ENCODE measurements at regions not wholly inside any gene's neighbourhood (a gene's known extent, or its start where the extent isn't known, plus 50 kb on each side); places are given as distances from the start of the nearest gene placed in this dataset.

DNA sequence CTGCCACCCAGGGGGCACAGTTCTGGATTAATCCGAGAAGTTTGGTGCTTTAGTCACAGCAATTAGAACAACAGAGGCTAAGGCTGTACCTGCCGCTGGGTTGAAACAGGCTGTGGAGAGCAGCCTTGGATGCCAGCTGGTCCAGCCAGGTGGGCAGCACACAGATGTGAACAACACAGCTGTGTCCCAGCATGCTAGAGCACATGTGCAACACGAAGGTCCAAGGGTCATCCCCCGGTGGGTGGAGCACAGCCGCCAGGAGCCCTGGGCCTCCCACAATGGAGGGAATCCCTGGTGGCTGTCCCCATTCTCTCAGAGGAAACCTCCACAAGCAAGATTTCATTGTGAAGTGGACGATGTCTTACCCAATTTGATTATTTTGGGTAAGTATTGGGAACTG is 99.2 kb upstream of the SYNDIG1 start:
- Mint-ChIP-seq H3K27me3 (no peaks in the 10 kb centered on the region), H3K27ac (no peak overlapping the region), H3K36me3 (ENCODE audit: low read depth) (no peaks in the 10 kb centered on the region), H3K9me3 (no peaks in the 10 kb centered on the region), H3K4me3 (no peak overlapping the region), H3K4me1 (no peaks in the 10 kb centered on the region)
- CTCF ChIA-PET = no interaction called here
- DNase-seq (no peak), ATAC-seq (ENCODE audit: low read depth) (no peak)
- TF ChIP-seq, protein P1, sequence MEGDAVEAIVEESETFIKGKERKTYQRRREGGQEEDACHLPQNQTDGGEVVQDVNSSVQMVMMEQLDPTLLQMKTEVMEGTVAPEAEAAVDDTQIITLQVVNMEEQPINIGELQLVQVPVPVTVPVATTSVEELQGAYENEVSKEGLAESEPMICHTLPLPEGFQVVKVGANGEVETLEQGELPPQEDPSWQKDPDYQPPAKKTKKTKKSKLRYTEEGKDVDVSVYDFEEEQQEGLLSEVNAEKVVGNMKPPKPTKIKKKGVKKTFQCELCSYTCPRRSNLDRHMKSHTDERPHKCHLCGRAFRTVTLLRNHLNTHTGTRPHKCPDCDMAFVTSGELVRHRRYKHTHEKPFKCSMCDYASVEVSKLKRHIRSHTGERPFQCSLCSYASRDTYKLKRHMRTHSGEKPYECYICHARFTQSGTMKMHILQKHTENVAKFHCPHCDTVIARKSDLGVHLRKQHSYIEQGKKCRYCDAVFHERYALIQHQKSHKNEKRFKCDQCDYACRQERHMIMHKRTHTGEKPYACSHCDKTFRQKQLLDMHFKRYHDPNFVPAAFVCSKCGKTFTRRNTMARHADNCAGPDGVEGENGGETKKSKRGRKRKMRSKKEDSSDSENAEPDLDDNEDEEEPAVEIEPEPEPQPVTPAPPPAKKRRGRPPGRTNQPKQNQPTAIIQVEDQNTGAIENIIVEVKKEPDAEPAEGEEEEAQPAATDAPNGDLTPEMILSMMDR (IDR thresholded peaks at IDR 0.05) = no peak
- intact Hi-C loops (cut with micrococcal nuclease) = no loop called here
- POLR2A ChIA-PET = no interaction called here

DNA sequence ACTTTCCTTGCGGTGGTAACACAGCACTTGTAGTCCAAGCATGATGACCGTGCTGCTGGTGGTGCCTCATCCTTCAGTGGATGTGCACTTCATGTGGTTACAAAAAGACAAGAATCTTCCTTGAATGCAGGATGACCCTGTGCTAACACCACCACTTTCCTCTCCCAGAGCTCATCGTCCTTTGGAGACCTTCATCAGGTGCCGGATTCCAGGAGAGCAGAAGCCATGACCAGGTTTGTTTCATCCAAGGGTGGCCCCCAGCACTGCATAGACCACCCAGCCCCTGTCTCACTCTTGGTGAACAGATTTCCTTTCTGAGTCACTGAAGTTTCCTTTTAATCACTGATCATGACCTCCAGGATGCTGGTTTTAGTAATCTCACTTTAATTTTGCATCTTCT is 101.2 kb upstream of the SYNDIG1 start:
- intact Hi-C loops (cut with micrococcal nuclease) = no loop called here
- POLR2A ChIA-PET = no interaction called here

DNA sequence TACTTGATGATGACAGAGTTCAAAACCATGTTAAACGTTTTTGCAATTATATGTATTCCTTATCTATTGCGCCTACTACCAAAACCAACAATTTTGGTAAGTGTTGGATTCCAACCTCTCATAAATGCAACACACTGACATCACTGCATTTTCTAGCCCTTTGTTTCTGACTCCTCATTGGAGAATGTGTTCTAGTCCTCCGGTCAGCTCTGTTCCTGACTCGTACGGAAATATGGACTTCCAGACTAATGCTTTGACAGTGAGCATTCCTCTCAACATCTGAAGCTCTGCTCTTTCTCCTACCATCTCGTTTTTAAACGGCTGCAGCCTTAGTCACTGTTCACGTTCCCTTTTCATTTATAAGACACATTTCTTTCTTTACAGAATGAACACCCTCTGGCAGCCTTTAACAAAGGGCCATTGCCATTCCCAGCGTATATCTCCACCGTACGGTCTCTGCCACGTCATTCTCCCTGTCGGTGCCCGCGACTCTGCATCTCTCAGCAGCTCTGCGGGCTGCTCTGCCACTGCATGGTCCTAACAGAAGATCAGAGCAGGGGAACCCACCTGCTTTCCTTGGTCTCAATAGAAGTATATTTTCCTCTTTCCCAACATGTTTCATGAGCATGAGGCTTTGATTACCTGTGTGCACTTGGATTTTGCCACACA is 103.0 kb upstream of the SYNDIG1 start:
- CTCF ChIA-PET = no interaction called here
- no peak for ATAC-seq (ENCODE audit: low read depth)
- H3K4me1 Mint-ChIP-seq = no peaks in the 10 kb centered on the region
- H3K27ac Mint-ChIP-seq = no peak overlapping the region
- no peaks in the 10 kb centered on the region for H3K27me3 Mint-ChIP-seq
- TF ChIP-seq, protein P1 (IDR thresholded peaks at IDR 0.05) = no peak
- no peaks in the 10 kb centered on the region for H3K36me3 Mint-ChIP-seq (ENCODE audit: low read depth)
- peaks cover 7% of the 10 kb centered on the region for H3K9me3 Mint-ChIP-seq
- H3K4me3 Mint-ChIP-seq = no peak overlapping the region
- POLR2A ChIA-PET = no interaction called here
- no peak for DNase-seq
- intact Hi-C loops (cut with micrococcal nuclease) = no loop called here

More for the DNA sequence above, 101.2 kb upstream of the SYNDIG1 start:
- Mint-ChIP-seq H3K9me3 (no peaks in the 10 kb centered on the region), H3K4me1 (no peaks in the 10 kb centered on the region), H3K36me3 (ENCODE audit: low read depth) (no peaks in the 10 kb centered on the region), H3K27me3 (no peaks in the 10 kb centered on the region), H3K27ac (no peak overlapping the region), H3K4me3 (no peak overlapping the region)
- CTCF ChIA-PET = no interaction called here
- TF ChIP-seq, protein P1 (IDR thresholded peaks at IDR 0.05) = no peak
- ATAC-seq (ENCODE audit: low read depth) = no peak
- no peak for DNase-seq

DNA sequence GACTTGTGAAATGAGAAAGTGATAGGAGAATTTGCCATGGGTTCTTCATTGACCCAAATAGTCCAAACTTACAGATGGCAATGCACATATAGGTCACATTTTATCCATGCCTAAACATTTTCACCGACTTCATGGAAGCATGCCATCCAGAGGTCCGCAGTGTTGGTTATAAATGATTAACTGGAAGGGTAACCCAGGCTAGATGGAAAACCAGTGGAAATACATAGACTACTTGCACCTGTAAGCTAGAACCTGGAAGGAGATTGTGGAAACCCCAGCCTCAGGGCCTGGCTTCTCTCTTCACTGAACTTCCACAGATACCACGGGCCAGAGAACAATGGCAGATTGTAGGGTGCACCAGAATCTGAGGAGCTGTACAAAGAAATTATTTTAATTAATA is 103.8 kb upstream of the SYNDIG1 start:
- DNase-seq (no peak), ATAC-seq (ENCODE audit: low read depth) (no peak)
- ChIA-PET CTCF (no interaction called here), POLR2A (no interaction called here)
- intact Hi-C loops (cut with micrococcal nuclease) = no loop called here
- Mint-ChIP-seq H3K9me3 (peaks cover 7% of the 10 kb centered on the region), H3K4me1 (no peaks in the 10 kb centered on the region), H3K27me3 (no peaks in the 10 kb centered on the region), H3K4me3 (no peak overlapping the region), H3K27ac (no peak overlapping the region), H3K36me3 (ENCODE audit: low read depth) (no peaks in the 10 kb centered on the region)
- TF ChIP-seq, protein P1 (IDR thresholded peaks at IDR 0.05) = no peak

DNA sequence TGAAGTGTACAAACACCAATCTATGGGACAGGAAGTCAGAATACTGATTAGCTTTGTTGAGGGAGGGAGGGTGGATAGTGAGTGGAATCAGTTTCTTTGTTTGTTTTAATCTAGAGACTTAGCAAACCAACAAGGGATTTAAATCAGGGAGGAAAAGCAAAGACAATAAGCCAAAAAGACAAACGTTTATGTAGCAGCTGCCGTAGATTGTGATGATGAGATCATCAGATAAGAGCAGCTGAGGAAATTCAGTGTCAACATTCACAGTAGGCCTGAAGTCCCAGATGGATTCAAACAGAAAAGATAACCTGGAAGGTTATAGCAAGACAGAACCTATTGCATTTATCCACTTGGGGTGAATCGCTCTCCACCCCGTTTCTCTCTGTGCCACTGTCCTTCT is 104.9 kb upstream of the SYNDIG1 start:
- DNase-seq (no peak), ATAC-seq (ENCODE audit: low read depth) (no peak)
- Mint-ChIP-seq H3K36me3 (ENCODE audit: low read depth) (no peaks in the 10 kb centered on the region), H3K4me3 (no peak overlapping the region), H3K9me3 (peaks cover 7% of the 10 kb centered on the region), H3K27me3 (no peaks in the 10 kb centered on the region), H3K27ac (no peak overlapping the region), H3K4me1 (no peaks in the 10 kb centered on the region)
- intact Hi-C loops (cut with micrococcal nuclease) = no loop called here
- POLR2A ChIA-PET = no interaction called here
- TF ChIP-seq, protein P1 (IDR thresholded peaks at IDR 0.05) = no peak
- CTCF ChIA-PET = no interaction called here
